ENCODE measurements at regions not wholly inside any gene's neighbourhood (a gene's known extent, or its start where the extent isn't known, plus 50 kb on each side); places are given as distances from the start of the nearest gene placed in this dataset.

GRCh38 chr5:158068964-158069363, 210.0 kb upstream of the CLINT1 start:
- TF ChIP-seq CTCF (IDR thresholded peaks at IDR 0.05; ENCODE audit: low read length) (no peak), EZH2 (IDR thresholded peaks at IDR 0.05; ENCODE audit: borderline replicate concordance, low read length) (no peak)
